Stomach (tissue), 8 donors: ENCODE measurements at regions not wholly inside any gene's neighbourhood (a gene's known extent, or its start where the extent isn't known, plus 50 kb on each side); places are given as distances from the start of the nearest gene placed in this dataset.

ENCODE experiments used
- DNase-seq, 2 donors: peaks; one replicate each; pipeline versions ENCODE4 v3.0.0 to v3.0.0-alpha.2; 2013 to 2019
- H3K27ac ChIP-seq, 5 donors: fragments of 200-600 bp in 4 of 5; sonication (generic) in 4 of 5; one replicate each; pipeline ENCODE4 v1.5.1; 2013 to 2019; ENCODE audit warnings: mild to moderate bottlenecking in 1 of 5, moderate library complexity in 1 of 5
- H3K27me3 ChIP-seq, 3 donors: fragments of 200-600 bp; sonication (generic); one replicate each; pipeline ENCODE4 v1.5.1; 2017 to 2019; ENCODE audit warnings: mixed run types in 1 of 3
- H3K36me3 ChIP-seq, 4 donors: fragments of 200-600 bp; sonication (generic); 1 replicate in 3 of 4; 2 replicates in 1 of 4; pipeline ENCODE4 v1.5.1; 2016 to 2019
- H3K4me1 ChIP-seq, 4 donors: fragments of 200-600 bp; sonication (generic); one replicate each; pipeline ENCODE4 v1.5.1; 2016 to 2019
- H3K4me3 ChIP-seq, 4 donors: fragments of 200-600 bp; sonication (generic) in 3 of 4; one replicate each; pipeline ENCODE4 v1.5.1; 2016 to 2019; ENCODE audit warnings: mild to moderate bottlenecking in 1 of 4
- H3K9me3 ChIP-seq, 4 donors: fragments of 200-600 bp; sonication (generic); one replicate each; pipeline ENCODE4 v1.5.1; 2016 to 2019
- CTCF ChIP-seq, 7 experiments: fragments of 450-650 bp in 4 of 7; fragments of 200-600 bp in 3 of 7; sonication (generic) in 3 of 7; IDR thresholded peaks; one replicate each; pipeline ENCODE4 v1.5.1; 2016 to 2019; ENCODE audit warnings: antibody characterized with exemption in 7 of 7, control low read depth in 2 of 7, mild to moderate bottlenecking in 1 of 7
- EP300 ChIP-seq: sonication (generic); formaldehyde crosslinking; IDR thresholded peaks from one replicate; pipeline ENCODE4 v1.6.1; 2017; ENCODE audit warnings: antibody characterized with exemption
- POLR2A ChIP-seq, 4 donors: fragments of 450-650 bp; IDR thresholded peaks; one replicate each; pipeline ENCODE4 v1.6.1; 2016; ENCODE audit warnings: antibody characterized with exemption in 4 of 4, control low read depth in 2 of 4, mild to moderate bottlenecking in 1 of 4, moderate library complexity in 1 of 4
- POLR2AphosphoS5 ChIP-seq, 3 donors: sonication (generic); formaldehyde crosslinking; IDR thresholded peaks; one replicate each; pipeline ENCODE4 v1.6.1; 2016; ENCODE audit warnings: antibody characterized with exemption in 3 of 3
- WGBS, 5 donors: extraction: QIAGEN DNeasy Blood & Tissue Kit in 3 of 5; methylation state at CpG; one replicate each; pipeline versions ENCODE4 v1.1.5 to v1.1.7; 2013 to 2018; 5-methylcytosine and 5-hydroxymethylcytosine counted together
- intact Hi-C: fragments of 100-400 bp; cut with DNase I; formaldehyde crosslinking; loops from one replicate; pipeline ENCODE4 v1.15.1; 2023; ENCODE audit warnings: low total_unique reads
- donor health status: healthy with polysubstance abuse.
- donor health status: Bipolar disorder and iron deficiency.
- donor health status: healthy.

GRCh38 chr3:176757429-176757828, 439.9 kb downstream of the TBL1XR1 start:
- intact Hi-C loops, result no loop called here
- DNase-seq, result no peak

DNA sequence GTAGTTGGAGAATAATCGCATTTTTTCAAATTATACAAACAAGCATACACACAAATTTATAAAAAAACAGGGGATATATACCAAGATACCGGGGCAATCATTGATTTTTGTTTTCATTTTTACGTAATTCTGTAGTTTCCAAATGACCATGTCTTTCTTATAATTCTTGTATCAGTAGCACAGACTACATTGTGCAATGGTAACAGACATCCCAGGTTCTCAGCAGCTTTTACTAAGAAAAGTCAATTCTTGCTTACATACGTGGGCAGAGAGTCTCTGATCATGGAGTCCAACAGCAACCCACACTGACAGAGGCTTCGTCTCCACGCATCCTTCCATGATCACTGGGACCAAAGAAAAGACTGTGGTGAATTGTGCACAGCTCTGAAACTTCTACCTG, 441.3 kb downstream of the TBL1XR1 start:
- no peaks in the 10 kb centered on the region for H3K4me1 ChIP-seq
- TF ChIP-seq EP300 (no peak), CTCF (IDR thresholded peaks at IDR 0.05) (no peak), POLR2AphosphoS5 (IDR thresholded peaks at IDR 0.05) (no peak), POLR2A (IDR thresholded peaks at IDR 0.05) (no peak)
- no peaks in the 10 kb centered on the region for H3K36me3 ChIP-seq
- intact Hi-C loops, result no loop called here
- no peak overlapping the region for H3K4me3 ChIP-seq
- WGBS, 5 donors, result 90 to 94% (median 92%) methylated on average over 6 of the region's 6 CpGs
- H3K27ac ChIP-seq, result no peak overlapping the region
- no peak for DNase-seq
- H3K9me3 ChIP-seq, result no peaks in the 10 kb centered on the region
- no peaks in the 10 kb centered on the region for H3K27me3 ChIP-seq

More at GRCh38 chr3:176757429-176757828, 439.9 kb downstream of the TBL1XR1 start:
- Histone ChIP-seq H3K4me3 (no peak overlapping the region), H3K27me3 (no peaks in the 10 kb centered on the region), H3K4me1 (no peaks in the 10 kb centered on the region), H3K27ac (no peak overlapping the region), H3K36me3 (no peaks in the 10 kb centered on the region), H3K9me3 (no peaks in the 10 kb centered on the region)
- TF ChIP-seq CTCF (IDR thresholded peaks at IDR 0.05), result no peak

- Histone ChIP-seq H3K9me3 (no peaks in the 10 kb centered on the region), H3K4me1 (no peaks in the 10 kb centered on the region)
- DNase-seq, result no peak
Observed at GRCh38 chr3:176755552-176755951, 441.7 kb downstream of the TBL1XR1 start.

DNA sequence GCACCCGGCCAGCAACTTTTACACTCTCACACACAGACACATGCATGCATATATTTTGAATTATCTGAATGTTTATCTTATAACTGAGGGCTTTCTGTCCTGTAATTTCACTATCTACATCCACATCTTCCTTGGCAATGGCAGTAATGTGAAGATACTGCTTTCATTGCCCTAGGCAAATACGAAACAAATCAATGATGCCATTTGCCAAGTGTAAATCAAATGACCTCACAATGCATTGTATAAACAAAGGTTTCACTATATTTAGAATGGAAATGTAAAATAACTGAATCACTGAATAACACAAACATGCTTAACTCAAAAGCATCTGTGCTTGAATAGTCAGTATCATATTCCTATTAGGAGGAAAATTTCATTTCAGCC, 455.6 kb downstream of the TBL1XR1 start:
- Histone ChIP-seq H3K27me3 (no peaks in the 10 kb centered on the region), H3K9me3 (no peaks in the 10 kb centered on the region), H3K36me3 (no peaks in the 10 kb centered on the region), H3K27ac (no peak overlapping the region), H3K4me1 (no peaks in the 10 kb centered on the region), H3K4me3 (no peak overlapping the region)
- DNase-seq, result no peak
- no peak for TF ChIP-seq EP300
- TF ChIP-seq POLR2AphosphoS5 (IDR thresholded peaks at IDR 0.05), result no peak
- TF ChIP-seq CTCF (IDR thresholded peaks at IDR 0.05), result no peak
- no peak for TF ChIP-seq POLR2A (IDR thresholded peaks at IDR 0.05)
- intact Hi-C loops, result no loop called here
- 40 to 68% (median 59%) methylated on average over 2 of the region's 2 CpGs for WGBS, 5 donors

More at GRCh38 chr3:176755552-176755951, 441.7 kb downstream of the TBL1XR1 start:
- Histone ChIP-seq H3K27ac (no peak overlapping the region), H3K4me3 (no peak overlapping the region), H3K27me3 (no peaks in the 10 kb centered on the region), H3K36me3 (no peaks in the 10 kb centered on the region)
- 42 to 100% (median 93%) methylated on average over 1 of the region's 1 CpG for WGBS, 5 donors
- TF ChIP-seq CTCF (IDR thresholded peaks at IDR 0.05), result no peak
- TF ChIP-seq POLR2A (IDR thresholded peaks at IDR 0.05), result no peak
- no peak for TF ChIP-seq EP300
- intact Hi-C loops, result no loop called here
